Activated T-helper 1 cell treated with anti-CD3 and anti-CD28 coated beads, Interleukin-12 subunit alpha, Interleukin-12 subunit beta, Interleukin-2, Interleukin-4 antibody, amounts not matched to agents 30 ng/mL and 10 ng/mL and 1 ng/mL, durations not matched to agents 14 hours and 24 hours and 36 hours (primary cell): ENCODE measurements at regions not wholly inside any gene's neighbourhood (a gene's known extent, or its start where the extent isn't known, plus 50 kb on each side); places are given as distances from the start of the nearest gene placed in this dataset.
"Not testable (repeated sequence)": the region's sequence is repeated elsewhere in the genome, so short reads cannot be mapped to it uniquely, and the experiment has no call there.

ENCODE experiments used
- DNase-seq: peaks from one replicate; pipeline ENCODE4 v3.0.0; 2021; ENCODE audit warnings: low spot score
- H3K27ac Mint-ChIP-seq: one replicate; pipeline ENCODE4 v1.8.0; 2021; ENCODE audit warnings: mild to moderate bottlenecking, mixed read lengths
- H3K27me3 Mint-ChIP-seq: one replicate; pipeline ENCODE4 v1.8.0; 2022; ENCODE audit warnings: mild to moderate bottlenecking, moderate library complexity, mixed read lengths; ENCODE audit not compliant: insufficient read depth
- H3K36me3 Mint-ChIP-seq: one replicate; pipeline ENCODE4 v1.8.0; 2021; ENCODE audit warnings: low read depth, mixed read lengths
- H3K4me1 Mint-ChIP-seq: one replicate; pipeline ENCODE4 v1.8.0; 2021; ENCODE audit warnings: low read depth, mixed read lengths
- H3K4me3 Mint-ChIP-seq: one replicate; pipeline ENCODE4 v1.8.0; 2021; ENCODE audit warnings: mild to moderate bottlenecking, moderate library complexity, mixed read lengths
- H3K9me3 Mint-ChIP-seq: one replicate; pipeline ENCODE4 v1.8.0; 2021; ENCODE audit warnings: mixed read lengths
- intact Hi-C: fragments of 100-400 bp; cut with micrococcal nuclease; formaldehyde crosslinking; loops from one replicate; pipeline ENCODE4 v1.15.1; 2024

- H3K27me3 Mint-ChIP-seq, result peaks cover 1% of the 10 kb centered on the region
- intact Hi-C loops, result no loop called here
- no peak overlapping the region for H3K27ac Mint-ChIP-seq
- H3K4me3 Mint-ChIP-seq, result no peak overlapping the region
- H3K36me3 Mint-ChIP-seq, result no peaks in the 10 kb centered on the region
- no peak for DNase-seq
- H3K9me3 Mint-ChIP-seq, result no peaks in the 10 kb centered on the region
- no peaks in the 10 kb centered on the region for H3K4me1 Mint-ChIP-seq
Measured at GRCh38 chr20:11995805-11996567, 78.3 kb downstream of the BTBD3 start.

- H3K9me3 Mint-ChIP-seq, H3K36me3 Mint-ChIP-seq, intact Hi-C loops, H3K4me3 Mint-ChIP-seq, H3K4me1 Mint-ChIP-seq, DNase-seq, H3K27me3 Mint-ChIP-seq, H3K27ac Mint-ChIP-seq: not testable (repeated sequence)
Measured at GRCh38 chr20:12004776-12005175, 87.1 kb downstream of the BTBD3 start.

GRCh38 chr20:12012241-12013222, 94.8 kb downstream of the BTBD3 start:
- DNase-seq, result peak; percentile 4
- Mint-ChIP-seq H3K27ac (no peak overlapping the region), H3K36me3 (no peaks in the 10 kb centered on the region), H3K4me3 (no peak overlapping the region), H3K9me3 (no peaks in the 10 kb centered on the region), H3K4me1 (no peaks in the 10 kb centered on the region), H3K27me3 (peaks cover 2% of the 10 kb centered on the region)
- intact Hi-C loops, result loop anchor here (5.0 kb wide), 1 partner anchor 1095 kb away; no protein-coding TSS in a partner anchor

GRCh38 chr20:12014276-12014675, 96.6 kb downstream of the BTBD3 start:
- H3K9me3 Mint-ChIP-seq, result no peaks in the 10 kb centered on the region
- intact Hi-C loops, result loop anchor here (5.0 kb wide), 1 partner anchor 1093 kb away; no protein-coding TSS in a partner anchor
- no peak for DNase-seq
- no peak overlapping the region for H3K27ac Mint-ChIP-seq
- peaks cover 2% of the 10 kb centered on the region for H3K27me3 Mint-ChIP-seq
- H3K4me1 Mint-ChIP-seq, result no peaks in the 10 kb centered on the region
- H3K36me3 Mint-ChIP-seq, result no peaks in the 10 kb centered on the region
- no peak overlapping the region for H3K4me3 Mint-ChIP-seq

GRCh38 chr20:12014736-12015135, 97.0 kb downstream of the BTBD3 start:
- no peak overlapping the region for H3K4me3 Mint-ChIP-seq
- no peaks in the 10 kb centered on the region for H3K36me3 Mint-ChIP-seq
- H3K9me3 Mint-ChIP-seq, result no peaks in the 10 kb centered on the region
- no peak for DNase-seq
- no peak overlapping the region for H3K27ac Mint-ChIP-seq
- H3K4me1 Mint-ChIP-seq, result no peaks in the 10 kb centered on the region
- peaks cover 2% of the 10 kb centered on the region for H3K27me3 Mint-ChIP-seq
- intact Hi-C loops, result loop anchor here (5.0 kb wide), 1 partner anchor 1093 kb away; no protein-coding TSS in a partner anchor

GRCh38 chr20:12016291-12016690, 98.6 kb downstream of the BTBD3 start:
- Mint-ChIP-seq H3K36me3 (no peaks in the 10 kb centered on the region), H3K9me3 (no peaks in the 10 kb centered on the region), H3K27me3 (peaks cover 2% of the 10 kb centered on the region), H3K27ac (no peak overlapping the region), H3K4me3 (no peak overlapping the region), H3K4me1 (no peaks in the 10 kb centered on the region)
- intact Hi-C loops, result no loop called here
- no peak for DNase-seq

- Mint-ChIP-seq H3K27ac (no peak overlapping the region), H3K4me1 (no peaks in the 10 kb centered on the region), H3K36me3 (no peaks in the 10 kb centered on the region), H3K9me3 (no peaks in the 10 kb centered on the region), H3K4me3 (no peak overlapping the region), H3K27me3 (no peaks in the 10 kb centered on the region)
- intact Hi-C loops, result no loop called here
- no peak for DNase-seq
Measured at GRCh38 chr20:12019715-12020114, 102.0 kb downstream of the BTBD3 start.

- no peak for DNase-seq
- Mint-ChIP-seq H3K4me3 (no peak overlapping the region), H3K27me3 (no peaks in the 10 kb centered on the region), H3K36me3 (no peaks in the 10 kb centered on the region), H3K4me1 (no peaks in the 10 kb centered on the region), H3K9me3 (no peaks in the 10 kb centered on the region), H3K27ac (no peak overlapping the region)
- intact Hi-C loops, result no loop called here
Measured at GRCh38 chr20:12020846-12021245, 103.2 kb downstream of the BTBD3 start.

GRCh38 chr20:12022126-12022525, 104.4 kb downstream of the BTBD3 start:
- no peak for DNase-seq
- Mint-ChIP-seq H3K9me3 (peaks cover 3% of the 10 kb centered on the region), H3K4me3 (no peak overlapping the region), H3K27me3 (no peaks in the 10 kb centered on the region), H3K36me3 (no peaks in the 10 kb centered on the region), H3K4me1 (no peaks in the 10 kb centered on the region), H3K27ac (no peak overlapping the region)
- intact Hi-C loops, result no loop called here

- Mint-ChIP-seq H3K4me1 (no peaks in the 10 kb centered on the region), H3K9me3 (peaks cover 3% of the 10 kb centered on the region), H3K27me3 (no peaks in the 10 kb centered on the region), H3K36me3 (no peaks in the 10 kb centered on the region), H3K27ac (no peak overlapping the region), H3K4me3 (no peak overlapping the region)
- intact Hi-C loops, result no loop called here
- no peak for DNase-seq
Measured at GRCh38 chr20:12023194-12023795, 105.6 kb downstream of the BTBD3 start.

GRCh38 chr20:12028771-12029170, 111.1 kb downstream of the BTBD3 start:
- Mint-ChIP-seq H3K27me3 (no peaks in the 10 kb centered on the region), H3K36me3 (no peaks in the 10 kb centered on the region), H3K9me3 (peaks cover 3% of the 10 kb centered on the region), H3K4me1 (no peaks in the 10 kb centered on the region), H3K4me3 (no peak overlapping the region), H3K27ac (no peak overlapping the region)
- DNase-seq, result no peak
- intact Hi-C loops, result no loop called here

GRCh38 chr20:12030470-12030869, 112.8 kb downstream of the BTBD3 start:
- no peaks in the 10 kb centered on the region for H3K4me1 Mint-ChIP-seq
- no peaks in the 10 kb centered on the region for H3K36me3 Mint-ChIP-seq
- no peak overlapping the region for H3K27ac Mint-ChIP-seq
- no peak for DNase-seq
- H3K4me3 Mint-ChIP-seq, result no peak overlapping the region
- peaks cover 3% of the 10 kb centered on the region for H3K9me3 Mint-ChIP-seq
- no peaks in the 10 kb centered on the region for H3K27me3 Mint-ChIP-seq
- intact Hi-C loops, result no loop called here

- intact Hi-C loops, result no loop called here
- H3K9me3 Mint-ChIP-seq, result no peaks in the 10 kb centered on the region
- no peaks in the 10 kb centered on the region for H3K27me3 Mint-ChIP-seq
- no peaks in the 10 kb centered on the region for H3K36me3 Mint-ChIP-seq
- H3K4me1 Mint-ChIP-seq, result no peaks in the 10 kb centered on the region
- no peak overlapping the region for H3K27ac Mint-ChIP-seq
- H3K4me3 Mint-ChIP-seq, result no peak overlapping the region
- DNase-seq, result no peak
Measured at GRCh38 chr20:12036142-12036541, 118.4 kb downstream of the BTBD3 start.
